HG03575 (cell line): ENCODE measurements at regions not wholly inside any gene's neighbourhood (a gene's known extent, or its start where the extent isn't known, plus 50 kb on each side); places are given as distances from the start of the nearest gene placed in this dataset.
"Not testable (repeated sequence)": the region's sequence is repeated elsewhere in the genome, so short reads cannot be mapped to it uniquely, and the experiment has no call there.

Source experiments
- ATAC-seq: cut with Tn5 transposase; IDR thresholded peaks from one replicate; pipeline ENCODE4 v1.9.1; 2021; ENCODE audit not compliant: unreplicated experiment, insufficient number of reproducible peaks, low FRiP score; ENCODE audit errors: extremely low read depth

- no peak for ATAC-seq
Observed at GRCh38 chr11:96500440-96500839, 110.6 kb downstream of the JRKL start.

- no peak for ATAC-seq
Observed at GRCh38 chr11:96506041-96506440, 116.2 kb downstream of the JRKL start.

DNA sequence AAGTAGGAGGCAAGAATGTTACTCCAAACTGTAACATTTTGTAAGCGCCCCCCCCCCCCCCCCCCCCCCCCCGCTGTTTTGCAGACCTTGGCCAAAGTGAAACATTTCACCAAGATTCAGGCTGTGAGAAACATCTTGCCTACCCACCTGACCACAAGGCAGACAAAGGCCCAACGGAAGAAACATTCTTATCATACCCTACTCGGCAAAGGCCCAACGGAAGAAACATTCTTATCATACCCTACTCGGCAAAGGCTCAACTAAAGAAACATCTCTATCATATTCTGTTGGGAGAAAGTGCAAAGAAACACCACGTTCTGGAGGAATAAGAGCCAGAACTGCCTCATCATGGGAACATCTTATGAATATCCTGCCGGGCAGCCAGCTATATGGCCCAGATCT lies 117.1 kb downstream of the JRKL start:
- no peak for ATAC-seq

DNA sequence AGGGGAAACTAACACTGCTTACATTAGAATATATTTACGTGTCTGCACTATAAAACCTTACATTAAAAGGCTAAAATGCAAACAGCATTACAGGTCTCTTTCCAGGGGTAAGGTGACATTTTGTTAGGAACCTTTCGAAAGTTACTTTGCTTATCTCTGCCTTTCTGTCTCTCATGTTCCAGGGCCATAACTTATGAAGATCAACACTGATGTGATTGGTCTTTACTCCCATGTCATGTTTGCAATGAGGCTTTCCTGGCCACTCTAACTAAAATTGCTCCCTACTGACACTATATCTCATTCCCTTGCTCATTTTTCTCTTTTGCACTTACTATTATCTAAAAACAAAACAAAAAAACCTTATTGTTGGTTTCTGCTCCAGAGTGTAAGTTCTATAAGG lies 119.0 kb downstream of the JRKL start:
- no peak for ATAC-seq

GRCh38 chr11:96520939-96521338 lies 131.1 kb downstream of the JRKL start:
- no peak for ATAC-seq

DNA sequence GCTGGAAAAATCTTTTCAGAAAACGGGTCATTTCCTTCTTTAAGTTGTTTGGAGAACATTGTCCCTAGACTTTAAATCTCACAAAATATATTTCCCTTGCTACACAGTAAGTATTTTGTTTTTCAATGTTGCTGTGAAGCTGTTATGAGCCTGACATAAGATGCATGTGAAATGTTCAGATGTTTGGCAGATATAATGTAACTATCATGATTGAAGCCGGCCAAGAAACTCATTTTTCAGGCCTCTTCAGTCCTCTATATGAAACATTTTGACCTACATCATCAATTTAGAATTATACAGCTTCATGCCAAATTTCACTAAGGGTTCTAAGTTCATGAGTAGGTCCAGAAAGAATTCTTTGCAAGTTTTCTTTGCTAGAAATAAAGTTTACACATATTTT lies 133.8 kb downstream of the JRKL start:
- no peak for ATAC-seq

DNA sequence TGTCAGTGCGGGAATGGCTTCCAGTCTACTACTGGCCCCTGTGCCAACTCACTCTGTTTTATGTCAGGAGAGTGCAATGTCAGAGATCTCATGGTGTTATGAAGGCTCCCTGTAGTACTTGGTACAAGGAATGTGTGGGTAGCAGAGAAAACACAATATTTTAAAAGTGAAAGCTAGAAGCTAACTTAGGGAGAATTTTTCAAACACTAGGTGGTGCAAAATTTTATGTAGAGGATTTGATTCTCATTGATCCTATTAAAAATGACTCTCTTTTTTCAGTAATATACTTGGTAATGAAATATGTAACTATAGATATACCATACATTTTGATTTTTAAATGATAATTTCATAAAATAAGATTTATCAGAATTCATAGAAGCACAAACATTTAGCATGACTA lies 134.7 kb downstream of the JRKL start:
- ATAC-seq: no peak

DNA sequence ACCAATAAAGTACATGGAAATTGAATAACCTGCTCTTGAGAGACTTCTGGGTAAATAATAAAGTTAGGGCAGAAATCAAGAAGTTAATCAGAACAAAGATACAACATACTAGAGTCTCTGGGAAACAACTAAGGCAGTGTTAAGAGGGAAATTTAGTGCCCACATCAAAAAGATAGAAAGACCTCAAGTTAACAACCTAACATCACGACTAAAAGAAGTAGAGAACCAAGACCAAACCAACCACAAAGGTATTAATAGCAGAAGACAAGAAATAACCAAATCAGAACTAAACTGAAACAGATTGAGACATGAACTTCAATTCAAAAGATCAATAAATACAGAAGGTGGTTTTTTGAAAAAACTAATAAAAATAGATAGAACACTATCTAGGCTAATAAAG lies 140.7 kb downstream of the JRKL start:
- no peak for ATAC-seq

DNA sequence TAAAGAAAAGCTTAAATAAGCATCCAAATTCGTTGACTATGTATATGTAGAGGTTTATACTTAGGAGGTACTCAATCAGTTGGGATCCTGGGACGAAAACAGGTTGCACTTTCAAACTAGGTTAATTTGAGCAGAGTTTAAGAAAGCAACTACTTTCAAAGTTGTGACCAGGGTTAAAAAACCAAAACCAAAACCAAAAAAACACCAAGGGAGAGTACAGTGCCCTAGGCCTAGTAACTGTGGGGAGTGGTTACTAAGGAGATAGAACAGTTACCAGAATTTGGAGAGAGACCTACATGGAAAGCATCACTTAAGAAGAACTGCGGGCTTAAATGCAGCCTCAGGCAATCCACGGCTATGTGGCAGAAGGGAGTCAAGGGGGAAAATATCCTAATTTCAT lies 148.3 kb downstream of the JRKL start:
- no peak for ATAC-seq

GRCh38 chr11:96538622-96539021 lies 148.8 kb downstream of the JRKL start:
- no peak for ATAC-seq

GRCh38 chr11:96540875-96541274 lies 151.1 kb downstream of the JRKL start:
- no peak for ATAC-seq

- ATAC-seq: no peak
Observed at GRCh38 chr11:96543177-96543576, 153.4 kb downstream of the JRKL start.

- ATAC-seq: not testable (repeated sequence)
Observed at GRCh38 chr11:96545192-96545591, 155.4 kb downstream of the JRKL start.

DNA sequence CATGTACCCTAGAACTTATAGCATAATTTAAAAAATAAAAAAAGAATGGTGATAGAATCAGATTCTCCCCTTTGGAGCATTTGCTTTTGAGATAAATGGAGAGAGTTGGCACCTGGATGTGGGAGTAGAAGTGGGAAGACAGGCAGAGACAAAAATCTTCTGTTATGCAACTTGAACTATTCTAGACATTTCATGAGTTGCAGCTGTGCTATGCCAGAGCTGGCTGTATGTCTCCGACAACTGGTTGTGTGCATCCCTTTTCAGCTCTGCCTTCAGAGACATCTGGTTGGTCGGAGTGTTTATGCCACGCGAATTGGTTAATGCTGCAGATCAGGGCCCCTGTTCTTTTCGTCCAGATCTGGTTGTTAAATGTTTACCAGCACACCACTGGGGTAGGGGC lies 161.3 kb downstream of the JRKL start:
- no peak for ATAC-seq

GRCh38 chr11:96554236-96554820 lies 164.5 kb downstream of the JRKL start:
- no peak for ATAC-seq

GRCh38 chr11:96555826-96556225 lies 166.0 kb downstream of the JRKL start:
- not testable (repeated sequence) for ATAC-seq

DNA sequence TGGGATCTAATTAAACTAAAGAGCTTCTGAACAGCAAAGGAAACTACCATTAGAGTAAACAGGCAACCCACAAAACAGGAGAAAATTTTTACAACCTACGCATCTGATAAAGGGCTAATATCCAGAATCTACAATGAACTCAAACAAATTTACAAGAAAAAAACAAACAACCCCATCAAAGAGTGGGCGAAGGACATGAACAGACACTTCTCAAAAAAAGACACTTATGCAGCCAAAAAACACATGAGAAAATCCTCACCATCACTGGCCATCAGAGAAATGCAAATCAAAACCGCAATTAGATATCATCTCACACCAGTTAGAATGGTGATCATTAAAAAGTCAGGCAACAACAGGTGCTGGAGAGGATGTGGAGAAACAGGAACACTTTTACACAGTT lies 170.9 kb downstream of the JRKL start:
- not testable (repeated sequence) for ATAC-seq

DNA sequence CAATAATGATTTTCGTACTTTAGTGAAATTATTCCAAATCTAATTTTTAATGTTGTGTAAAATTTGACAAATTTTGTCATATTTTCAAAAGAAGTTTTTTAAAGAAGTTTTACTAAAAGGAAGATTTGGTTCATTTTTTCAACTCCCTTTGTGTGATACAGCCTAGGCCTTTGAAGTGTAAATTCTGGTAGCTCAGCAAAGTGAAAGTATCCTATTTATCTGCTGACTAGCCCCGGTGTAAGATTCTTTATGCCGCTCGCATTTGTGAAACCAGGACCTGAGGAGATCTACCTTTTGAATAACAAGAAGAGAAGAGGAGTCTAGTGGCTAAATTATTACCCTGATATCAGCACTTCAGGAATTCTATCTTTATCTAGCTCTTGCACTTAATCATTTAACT lies 177.4 kb downstream of the JRKL start:
- ATAC-seq: no peak

DNA sequence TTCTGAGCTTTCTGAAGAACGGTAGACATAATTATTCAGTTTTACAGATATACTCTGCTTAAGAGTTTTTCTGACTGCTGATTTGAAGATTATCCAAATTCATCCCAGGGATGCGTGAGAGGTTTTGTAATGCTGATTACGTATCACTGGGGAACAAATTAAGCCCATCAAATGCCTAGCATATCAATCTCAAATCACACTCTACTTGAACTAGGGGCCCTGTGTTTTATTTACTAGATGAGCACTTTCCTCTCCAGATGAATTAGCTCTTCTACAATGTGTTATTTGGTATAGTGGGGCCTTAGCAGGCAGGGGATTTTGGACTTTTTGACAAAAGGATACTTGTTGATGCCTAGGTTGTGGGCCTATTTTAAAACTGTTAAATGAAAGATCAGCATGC lies 177.9 kb downstream of the JRKL start:
- ATAC-seq: no peak

- no peak for ATAC-seq
Observed at GRCh38 chr11:96576383-96576782, 186.6 kb downstream of the JRKL start.

DNA sequence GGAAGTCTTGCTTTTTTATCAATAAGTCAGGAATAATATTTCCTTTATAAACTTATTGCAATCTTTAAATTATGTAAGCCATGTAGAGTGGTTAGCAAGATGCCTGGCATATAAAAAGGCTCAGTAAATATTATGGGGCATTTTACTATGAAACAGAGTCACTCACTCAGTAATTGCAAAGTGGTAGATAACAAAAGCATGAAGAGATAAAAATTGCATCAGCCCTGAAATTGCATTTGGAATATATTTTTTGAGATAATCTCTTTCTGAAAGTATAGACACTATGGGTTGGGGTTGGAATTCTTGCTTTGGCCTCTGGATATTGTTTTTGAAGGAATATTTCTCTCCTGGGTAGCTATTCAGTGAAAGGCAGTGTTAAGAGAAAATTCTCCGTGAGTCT lies 188.6 kb downstream of the JRKL start:
- no peak for ATAC-seq

DNA sequence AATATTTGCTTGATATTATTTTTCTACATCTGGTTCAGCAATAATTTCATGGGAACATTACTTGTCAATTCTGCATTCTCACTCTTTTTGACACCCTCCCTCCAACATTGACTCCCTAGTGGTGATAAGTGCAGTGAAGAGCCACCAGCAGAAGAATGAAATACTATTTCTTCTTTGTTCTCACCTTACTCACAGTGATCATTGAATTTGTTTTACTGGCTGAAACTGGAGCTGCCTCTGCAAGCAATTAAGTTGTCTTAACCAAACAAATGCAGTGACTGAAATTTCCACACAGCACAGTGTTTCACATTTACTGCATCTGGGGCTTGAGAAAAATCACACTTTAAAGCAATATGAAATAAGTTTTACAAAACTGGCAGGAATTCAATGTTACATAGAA lies 189.8 kb downstream of the JRKL start:
- ATAC-seq: no peak
